LNCAP (cell line): ENCODE measurements at regions not wholly inside any gene's neighbourhood (a gene's known extent, or its start where the extent isn't known, plus 50 kb on each side); places are given as distances from the start of the nearest gene placed in this dataset.

ENCODE experiments used
- CTCF ChIP-seq: fragments of 450-650 bp; IDR thresholded peaks from 2 replicates; pipeline ENCODE4 v1.5.1; 2017; ENCODE audit warnings: mild to moderate bottlenecking

DNA sequence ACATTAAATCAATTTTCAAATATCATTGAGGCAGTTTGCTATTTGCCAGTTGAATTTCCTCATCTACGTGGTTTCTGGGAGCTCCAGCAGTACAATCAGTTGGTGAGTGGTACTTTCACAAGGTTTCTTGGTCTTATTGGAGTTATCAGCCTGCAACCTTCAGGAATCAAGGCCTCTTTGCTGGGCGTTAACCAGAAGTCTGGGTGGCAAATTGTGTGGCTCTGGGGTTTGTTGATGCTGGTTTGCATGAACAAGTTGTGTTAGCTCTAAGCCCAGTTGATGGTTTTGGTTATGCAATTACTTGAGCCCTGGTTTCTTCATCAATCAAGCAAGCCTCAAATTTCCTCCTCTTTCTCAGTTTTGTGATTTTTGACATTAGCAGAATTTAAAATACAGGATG, 152.9 kb upstream of the ANKRD55 start:
- no peak for TF ChIP-seq CTCF

- TF ChIP-seq CTCF: no peak
Observed at GRCh38 chr5:56384186-56384585, 151.1 kb upstream of the ANKRD55 start.

- TF ChIP-seq CTCF: no peak
Observed at GRCh38 chr5:56383761-56384160, 150.6 kb upstream of the ANKRD55 start.

DNA sequence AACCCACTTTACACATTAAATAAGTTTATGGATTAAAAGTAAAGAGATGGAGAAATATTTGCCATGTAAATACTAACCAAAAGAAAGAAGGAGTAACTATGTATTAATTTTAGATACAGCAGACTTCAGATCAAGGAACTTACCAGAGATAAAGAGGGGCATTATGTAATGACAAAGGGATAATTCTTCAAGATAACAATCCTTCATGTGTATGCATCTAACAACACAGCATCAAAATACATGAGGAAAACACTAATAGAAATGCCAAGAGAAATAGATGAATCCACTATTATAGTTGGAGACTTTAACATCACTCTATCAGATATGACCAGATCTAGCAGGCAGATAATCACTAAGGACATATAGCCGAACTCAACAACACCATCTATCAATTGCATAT, 149.8 kb upstream of the ANKRD55 start:
- no peak for TF ChIP-seq CTCF

DNA sequence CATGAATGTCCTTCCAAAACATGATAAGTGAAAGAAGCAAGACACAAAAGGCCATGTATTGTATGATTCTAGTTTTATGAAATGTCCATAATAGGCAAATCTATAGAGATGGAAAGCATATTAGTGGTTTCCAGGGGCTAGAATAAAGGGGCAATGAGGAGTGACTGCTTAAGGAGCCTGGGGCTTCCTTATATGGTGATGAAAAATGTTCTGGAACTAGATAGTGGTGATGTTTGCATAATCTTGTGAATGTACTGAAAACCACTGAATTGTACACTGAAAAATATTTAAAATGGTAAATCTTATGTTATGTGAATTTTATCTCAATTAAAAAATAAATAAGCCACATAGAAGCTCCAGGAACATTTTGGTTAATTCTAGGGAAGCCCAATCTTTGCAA, 144.4 kb upstream of the ANKRD55 start:
- no peak for TF ChIP-seq CTCF

DNA sequence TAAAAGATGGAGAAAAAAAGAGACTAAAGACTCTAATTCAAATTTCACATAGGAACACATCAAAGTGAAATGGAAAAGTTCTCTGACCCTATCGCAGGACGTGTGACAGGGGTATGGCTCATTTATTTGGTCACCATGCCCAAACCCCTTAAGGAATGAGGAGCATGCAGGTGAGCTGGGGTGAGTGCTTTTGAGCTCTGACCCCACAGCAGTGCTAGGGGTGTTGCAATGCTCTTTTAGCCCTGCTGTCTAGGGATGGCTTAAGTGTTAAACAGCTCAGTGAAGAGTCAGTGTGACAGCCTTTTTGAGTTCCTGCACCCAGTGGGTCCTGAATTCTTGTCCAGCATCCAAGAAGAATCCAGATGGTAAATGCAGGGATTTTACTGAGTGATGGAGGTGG, 143.0 kb upstream of the ANKRD55 start:
- no peak for TF ChIP-seq CTCF

DNA sequence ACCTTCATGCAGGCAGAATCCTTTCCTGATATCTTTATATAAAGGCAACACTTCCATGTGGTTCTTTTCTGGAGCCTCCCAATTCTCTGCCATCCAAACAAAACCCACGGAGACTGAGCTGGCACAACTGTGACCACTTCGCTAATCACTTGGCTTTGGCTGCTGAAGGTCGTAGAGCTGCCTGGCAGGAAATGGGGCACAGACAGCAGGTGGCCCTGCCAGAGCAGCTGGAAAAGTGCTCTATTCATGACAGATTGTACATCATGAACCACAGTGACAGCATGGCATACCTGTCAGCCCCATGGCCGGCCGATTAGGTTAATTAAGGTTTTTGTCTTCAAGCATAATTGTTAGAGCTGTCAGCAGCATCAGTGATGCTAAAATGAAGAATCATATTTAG, 141.9 kb upstream of the ANKRD55 start:
- no peak for TF ChIP-seq CTCF

DNA sequence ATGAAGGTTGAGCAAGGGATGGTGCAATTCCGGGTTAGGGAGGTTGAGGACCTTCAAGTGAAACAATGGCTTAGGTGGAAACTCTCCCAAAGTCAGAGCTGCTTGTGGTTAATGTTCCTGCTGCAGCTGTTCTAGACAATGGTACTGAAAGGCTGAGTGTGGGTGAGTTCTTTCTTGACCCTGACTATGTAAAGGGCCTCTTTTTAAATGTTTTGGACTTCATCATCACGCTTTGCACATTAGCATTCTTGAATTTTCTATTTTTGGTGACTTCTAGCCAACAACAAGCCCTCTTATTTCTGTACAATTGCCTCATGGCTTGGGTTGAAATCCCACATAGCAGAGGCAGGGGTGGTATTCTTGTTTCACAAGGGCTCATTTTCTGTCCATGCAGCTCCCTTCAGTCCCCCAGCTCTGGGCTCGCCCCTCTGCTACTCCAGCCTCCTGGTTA, 136.3 kb upstream of the ANKRD55 start:
- no peak for TF ChIP-seq CTCF
